A673 (cell line): ENCODE measurements at regions not wholly inside any gene's neighbourhood (a gene's known extent, or its start where the extent isn't known, plus 50 kb on each side); places are given as distances from the start of the nearest gene placed in this dataset.

ENCODE experiments used
- BruUV-seq: library from RNA; stranded (reverse); fragments of 400-500 nt; replicated peaks from 2 replicates; lab custom pipeline; 2021; lab: Mats Ljungman, UMichigan
- CTCF ChIA-PET: fragments of 300-600 bp; sonication (Branson Sonifier 250); formaldehyde crosslinking; loops from one replicate; lab custom pipeline; 2022; ENCODE audit warnings: antibody characterized with exemption; lab: Charles Lee
- POLR2A ChIA-PET: fragments of 300-600 bp; sonication (Branson Sonifier 250); formaldehyde crosslinking; loops from one replicate; lab custom pipeline; 2022; ENCODE audit warnings: antibody characterized with exemption; ENCODE audit not compliant: low non-redundant PET; lab: Charles Lee
- DNase-seq: peaks from one replicate; pipeline ENCODE4 v3.0.0-alpha.2; 2015; ENCODE audit warnings: low spot score
- H3K27ac ChIP-seq: fragments of 200-600 bp; sonication (generic); 2 replicates; pipeline ENCODE4 v1.5.1; 2016; ENCODE audit warnings: mixed run types, low read depth, mild to moderate bottlenecking, mixed read lengths, antibody characterized with exemption, low read length; ENCODE audit not compliant: poor library complexity, severe bottlenecking
- H3K27me3 ChIP-seq: fragments of 200-600 bp; sonication (generic); replicated peaks from 2 replicates; pipeline ENCODE4 v1.6.1; 2017; ENCODE audit warnings: mixed run types, low read depth, mild to moderate bottlenecking, mixed read lengths, antibody characterized with exemption, low read length; ENCODE audit not compliant: insufficient read depth, poor library complexity
- H3K36me3 ChIP-seq: fragments of 200-600 bp; sonication (generic); 2 replicates; pipeline ENCODE4 v1.6.1; 2016; ENCODE audit warnings: mixed run types, mild to moderate bottlenecking, mixed read lengths, antibody characterized with exemption, low read length; ENCODE audit not compliant: insufficient read depth, poor library complexity, severe bottlenecking
- H3K4me1 ChIP-seq: fragments of 200-600 bp; sonication (generic); 2 replicates; pipeline ENCODE4 v1.6.1; 2017; ENCODE audit warnings: mixed run types, mild to moderate bottlenecking, mixed read lengths, antibody characterized with exemption, low read length; ENCODE audit not compliant: insufficient read depth, poor library complexity, severe bottlenecking
- H3K4me3 ChIP-seq: fragments of 200-600 bp; sonication (generic); 2 replicates; pipeline ENCODE4 v1.5.1; 2016; ENCODE audit warnings: low read depth, mixed run types, mild to moderate bottlenecking, mixed read lengths, low read length; ENCODE audit not compliant: poor library complexity, severe bottlenecking
- H3K9me3 ChIP-seq: fragments of 200-600 bp; sonication (generic); 2 replicates; pipeline ENCODE4 v1.6.1; 2016; ENCODE audit warnings: mixed run types, low read depth, mild to moderate bottlenecking, mixed read lengths, antibody characterized with exemption, low read length; ENCODE audit not compliant: poor library complexity, severe bottlenecking
- CTCF ChIP-seq: fragments of 300-800, 200-600 bp; sonication (generic); conservative IDR thresholded peaks from 2 replicates; pipeline ENCODE4 v1.5.1; 2017; ENCODE audit warnings: low read depth, mild to moderate bottlenecking, antibody characterized with exemption, low read length, moderate library complexity, mixed read lengths
- EZH2 ChIP-seq: fragments of 200-600 bp; sonication (generic); IDR thresholded peaks from 2 replicates; pipeline ENCODE4 v1.6.1; 2017; ENCODE audit warnings: borderline replicate concordance, low read depth, mild to moderate bottlenecking, mixed read lengths, antibody characterized with exemption, low read length; ENCODE audit not compliant: poor library complexity, severe bottlenecking
- intact Hi-C: fragments of 100-400 bp; cut with micrococcal nuclease; formaldehyde crosslinking; loops from one replicate; pipeline ENCODE4 v1.10.0; 2022; ENCODE audit not compliant: unreplicated experiment

GRCh38 chr21:15355066-15355465 lies 290.3 kb upstream of the NRIP1 start:
- no peak overlapping the region for H3K4me3 ChIP-seq
- ChIA-PET CTCF (no interaction called here), POLR2A (no interaction called here)
- BruUV-seq, result no TSS peak
- intact Hi-C loops, result no loop called here
- H3K36me3 ChIP-seq, result no peaks in the 10 kb centered on the region
- no peaks in the 10 kb centered on the region for H3K27me3 ChIP-seq
- no peak for TF ChIP-seq CTCF
- TF ChIP-seq EZH2, result no peak
- H3K9me3 ChIP-seq, result no peaks in the 10 kb centered on the region
- H3K27ac ChIP-seq, result no peak overlapping the region
- no peak for DNase-seq
- no peaks in the 10 kb centered on the region for H3K4me1 ChIP-seq

DNA sequence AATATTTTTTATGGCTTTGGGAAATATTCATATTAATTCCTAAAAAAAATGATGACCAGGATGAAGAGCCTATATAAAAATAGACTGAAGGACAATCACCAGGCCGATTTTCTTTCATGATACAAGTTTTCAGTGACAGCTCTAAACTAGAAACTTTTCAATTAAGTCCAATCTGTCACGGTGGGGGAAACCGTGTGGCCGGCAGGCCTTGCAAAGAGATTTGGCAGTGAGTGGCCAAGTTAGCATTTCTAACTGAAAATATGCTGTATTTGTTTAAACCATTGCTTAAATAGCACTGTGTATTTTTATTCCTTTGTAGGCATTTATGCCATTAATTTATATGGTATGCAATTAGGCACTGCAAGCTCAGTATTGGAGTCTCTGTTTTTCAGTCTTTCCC lies 294.5 kb upstream of the NRIP1 start:
- TF ChIP-seq EZH2, result no peak
- TF ChIP-seq CTCF, result no peak
- Histone ChIP-seq H3K9me3 (no peaks in the 10 kb centered on the region), H3K27ac (no peak overlapping the region), H3K36me3 (no peaks in the 10 kb centered on the region), H3K4me1 (no peaks in the 10 kb centered on the region), H3K4me3 (no peak overlapping the region), H3K27me3 (no peaks in the 10 kb centered on the region)
- BruUV-seq, result no TSS peak
- POLR2A ChIA-PET, result no interaction called here
- CTCF ChIA-PET, result no interaction called here
- intact Hi-C loops, result no loop called here
- no peak for DNase-seq

DNA sequence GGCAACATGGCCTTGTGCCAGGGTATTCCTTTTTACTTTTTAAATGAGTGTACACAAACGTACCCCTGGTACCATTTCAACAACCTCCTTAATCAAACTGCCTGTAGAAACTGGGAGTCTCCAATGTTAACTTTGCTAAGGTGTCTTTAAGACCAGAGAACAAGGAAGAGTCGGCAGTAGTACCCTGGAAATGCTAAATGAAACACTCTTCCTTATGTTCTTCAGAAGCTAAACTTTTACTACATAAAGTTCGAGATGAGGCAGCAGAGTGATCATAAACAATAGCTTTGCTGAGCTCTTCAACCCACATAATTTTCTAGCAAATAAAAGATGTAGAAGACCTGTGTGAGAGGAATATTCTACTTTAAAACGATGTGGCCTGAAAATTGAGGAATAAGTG lies 297.7 kb upstream of the NRIP1 start:
- no peak for DNase-seq
- intact Hi-C loops, result no loop called here
- no peaks in the 10 kb centered on the region for H3K4me1 ChIP-seq
- no peaks in the 10 kb centered on the region for H3K27me3 ChIP-seq
- H3K9me3 ChIP-seq, result peaks cover 6% of the 10 kb centered on the region
- no TSS peak for BruUV-seq
- H3K4me3 ChIP-seq, result no peak overlapping the region
- H3K27ac ChIP-seq, result no peak overlapping the region
- POLR2A ChIA-PET, result no interaction called here
- CTCF ChIA-PET, result no interaction called here
- no peak for TF ChIP-seq CTCF
- no peak for TF ChIP-seq EZH2
- H3K36me3 ChIP-seq, result no peaks in the 10 kb centered on the region
